ENCODE measurements at regions not wholly inside any gene's neighbourhood (a gene's known extent, or its start where the extent isn't known, plus 50 kb on each side); places are given as distances from the start of the nearest gene placed in this dataset.
"Not testable (repeated sequence)": the region's sequence is repeated elsewhere in the genome, so short reads cannot be mapped to it uniquely, and the experiment has no call there.

GRCh38 chr11:71705086-71705737, 122.5 kb upstream of the KRTAP5-11 start:
- not testable (repeated sequence) for TF ChIP-seq POLR2A (IDR thresholded peaks at IDR 0.05; ENCODE audit: low read length); GATA1 (IDR thresholded peaks at IDR 0.05; ENCODE audit: low read depth, low read length)
